Psoas muscle (tissue), 7 donors: ENCODE measurements at regions not wholly inside any gene's neighbourhood (a gene's known extent, or its start where the extent isn't known, plus 50 kb on each side); places are given as distances from the start of the nearest gene placed in this dataset.

Source experiments
- ATAC-seq, 4 donors: fragments of 200-7000 bp; cut with Tn5 transposase; one replicate each; pipeline ENCODE4 v1.9.1; 2020; ENCODE audit warnings: moderate library complexity in 3 of 4, mild to moderate bottlenecking in 2 of 4
- DNase-seq, 2 donors: peaks; one replicate each; pipeline ENCODE4 v3.0.0-alpha.2; 2020
- H3K27ac ChIP-seq: fragments of 200-600 bp; one replicate; pipeline ENCODE4 v1.8.0; 2022
- H3K27me3 ChIP-seq, 3 donors: fragments of 200-600 bp in 1 of 3; one replicate each; pipeline versions ENCODE4 v1.6.1 to v1.8.0; 2013 to 2022; ENCODE audit warnings: low read length in 2 of 3, mild to moderate bottlenecking in 2 of 3, moderate library complexity in 1 of 3; ENCODE audit not compliant: insufficient read depth in 3 of 3
- H3K36me3 ChIP-seq, 2 donors: fragments of 200-600 bp in 1 of 2; one replicate each; pipeline versions ENCODE4 v1.6.1 to v1.8.0; 2013 to 2022; ENCODE audit warnings: low read depth in 1 of 2, mild to moderate bottlenecking in 1 of 2, moderate library complexity in 1 of 2; ENCODE audit not compliant: insufficient read depth in 1 of 2
- H3K4me1 ChIP-seq: fragments of 200-600 bp; one replicate; pipeline ENCODE4 v1.8.0; 2022
- H3K4me3 ChIP-seq: fragments of 200-600 bp; one replicate; pipeline ENCODE4 v1.8.0; 2022; ENCODE audit warnings: mild to moderate bottlenecking
- H3K9me3 ChIP-seq: fragments of 200-600 bp; one replicate; pipeline ENCODE4 v1.8.0; 2022
- WGBS, 3 donors: extraction: QIAGEN DNeasy Blood & Tissue Kit; methylation state at CpG; one replicate each; pipeline versions ENCODE4 v1.1.6 to v1.1.7; 2013; 5-methylcytosine and 5-hydroxymethylcytosine counted together
- intact Hi-C, 2 donors: fragments of 100-400 bp; cut with DNase I; formaldehyde crosslinking; loops; one replicate each; pipeline versions ENCODE4 v1.11.0 to v1.14.2; 2022
- TF ChIP-seq, protein P1 (sequence below): fragments of 200-600 bp; IDR thresholded peaks from one replicate; pipeline ENCODE4 v1.8.0; 2022; ENCODE audit warnings: antibody characterized with exemption
- donor health status: healthy with polysubstance abuse.
- donor health status: DM: no; HTN: no; CAD: no; lungs with moderate emphysema.
- donor health status: Bipolar disorder and iron deficiency.
- donor health status: healthy.
- donor health status: DM: yes; HTN: yes; CAD: no.
- donor health status: DM: no; HTN: no; CAD: no.
- donor health status: DM: yes; HTN: yes; CAD: no.

DNA sequence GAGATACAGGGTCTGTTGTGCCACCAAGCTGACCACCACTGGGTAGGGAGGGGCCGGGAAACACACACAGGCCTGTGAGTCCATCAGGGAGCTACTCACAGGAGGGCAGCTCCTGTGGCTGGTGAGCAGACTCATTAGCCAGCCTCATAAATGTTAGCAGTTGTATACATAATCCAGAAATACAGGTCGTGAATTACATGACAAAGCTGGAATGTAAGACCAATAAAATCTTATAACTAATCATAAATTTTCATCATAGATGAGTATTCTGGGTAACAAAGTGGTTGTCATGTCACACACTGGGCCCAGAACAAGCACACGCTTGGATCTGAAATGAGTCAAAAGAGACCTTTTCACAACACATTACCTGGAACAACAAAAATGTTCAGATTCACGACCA, 642.6 kb upstream of the AUTS2 start:
- ATAC-seq (no peak), DNase-seq (no peak)
- no peak overlapping the region for H3K4me3 ChIP-seq
- no peaks in the 10 kb centered on the region for H3K4me1 ChIP-seq
- H3K9me3 ChIP-seq = no peaks in the 10 kb centered on the region
- TF ChIP-seq, protein P1, sequence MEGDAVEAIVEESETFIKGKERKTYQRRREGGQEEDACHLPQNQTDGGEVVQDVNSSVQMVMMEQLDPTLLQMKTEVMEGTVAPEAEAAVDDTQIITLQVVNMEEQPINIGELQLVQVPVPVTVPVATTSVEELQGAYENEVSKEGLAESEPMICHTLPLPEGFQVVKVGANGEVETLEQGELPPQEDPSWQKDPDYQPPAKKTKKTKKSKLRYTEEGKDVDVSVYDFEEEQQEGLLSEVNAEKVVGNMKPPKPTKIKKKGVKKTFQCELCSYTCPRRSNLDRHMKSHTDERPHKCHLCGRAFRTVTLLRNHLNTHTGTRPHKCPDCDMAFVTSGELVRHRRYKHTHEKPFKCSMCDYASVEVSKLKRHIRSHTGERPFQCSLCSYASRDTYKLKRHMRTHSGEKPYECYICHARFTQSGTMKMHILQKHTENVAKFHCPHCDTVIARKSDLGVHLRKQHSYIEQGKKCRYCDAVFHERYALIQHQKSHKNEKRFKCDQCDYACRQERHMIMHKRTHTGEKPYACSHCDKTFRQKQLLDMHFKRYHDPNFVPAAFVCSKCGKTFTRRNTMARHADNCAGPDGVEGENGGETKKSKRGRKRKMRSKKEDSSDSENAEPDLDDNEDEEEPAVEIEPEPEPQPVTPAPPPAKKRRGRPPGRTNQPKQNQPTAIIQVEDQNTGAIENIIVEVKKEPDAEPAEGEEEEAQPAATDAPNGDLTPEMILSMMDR = no peak
- H3K27me3 ChIP-seq = peaks cover 0 to 3% (median 0%) of the 10 kb centered on the region in 3 donors
- no peaks in the 10 kb centered on the region for H3K36me3 ChIP-seq
- 71 to 75% (median 74%) methylated on average over 4 of the region's 4 CpGs for WGBS, 3 donors
- H3K27ac ChIP-seq = no peak overlapping the region
- intact Hi-C loops = no loop called here

DNA sequence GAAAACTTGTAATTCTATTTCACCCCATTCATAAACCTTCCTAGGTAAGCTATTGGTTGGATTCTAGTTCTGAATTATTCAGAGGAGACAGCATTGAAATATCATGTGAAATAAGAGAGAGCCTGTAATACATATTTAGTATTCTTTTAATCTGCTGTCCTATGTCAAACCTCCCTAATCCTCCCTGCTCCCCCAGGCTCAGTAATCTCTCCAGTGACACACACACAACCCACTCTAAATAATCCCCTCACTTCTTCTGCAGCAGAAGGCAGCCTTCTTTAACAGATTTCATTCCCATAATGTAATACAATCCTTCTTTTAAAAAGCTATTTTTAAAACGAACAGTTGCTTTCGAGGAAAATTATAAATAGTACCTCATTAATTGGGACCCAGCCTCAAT, 639.7 kb upstream of the AUTS2 start:
- Histone ChIP-seq H3K27ac (no peak overlapping the region), H3K4me3 (no peak overlapping the region), H3K9me3 (no peaks in the 10 kb centered on the region), H3K27me3 (peaks cover 0 to 3% (median 0%) of the 10 kb centered on the region in 3 donors), H3K4me1 (no peaks in the 10 kb centered on the region), H3K36me3 (no peaks in the 10 kb centered on the region)
- intact Hi-C loops = no loop called here
- DNase-seq (no peak), ATAC-seq (no peak)
- TF ChIP-seq, protein P1 = no peak
- 19 to 36% (median 19%) methylated on average over 2 of the region's 2 CpGs for WGBS, 3 donors

GRCh38 chr7:68963552-68963951, 634.7 kb upstream of the AUTS2 start:
- DNase-seq (no peak), ATAC-seq (peak in 1 of 4 donors; percentile 56)
- Histone ChIP-seq H3K27ac (no peak overlapping the region), H3K4me1 (no peaks in the 10 kb centered on the region), H3K9me3 (no peaks in the 10 kb centered on the region), H3K4me3 (no peak overlapping the region), H3K27me3 (no peaks in the 10 kb centered on the region), H3K36me3 (no peaks in the 10 kb centered on the region)
- TF ChIP-seq, protein P1 = no peak
- WGBS, 3 donors = 25 to 34% (median 29%) methylated on average over 4 of the region's 4 CpGs
- intact Hi-C loops = no loop called here

- Histone ChIP-seq H3K4me3 (no peak overlapping the region), H3K27me3 (no peaks in the 10 kb centered on the region), H3K9me3 (no peaks in the 10 kb centered on the region), H3K4me1 (no peaks in the 10 kb centered on the region), H3K27ac (no peak overlapping the region), H3K36me3 (no peaks in the 10 kb centered on the region)
- intact Hi-C loops = no loop called here
- peak in 1 of 4 donors; percentile 29 for ATAC-seq
- TF ChIP-seq, protein P1 = no peak
- DNase-seq = no peak
These were observed 634.2 kb upstream of the AUTS2 start for GRCh38 chr7:68964060-68964459.

DNA sequence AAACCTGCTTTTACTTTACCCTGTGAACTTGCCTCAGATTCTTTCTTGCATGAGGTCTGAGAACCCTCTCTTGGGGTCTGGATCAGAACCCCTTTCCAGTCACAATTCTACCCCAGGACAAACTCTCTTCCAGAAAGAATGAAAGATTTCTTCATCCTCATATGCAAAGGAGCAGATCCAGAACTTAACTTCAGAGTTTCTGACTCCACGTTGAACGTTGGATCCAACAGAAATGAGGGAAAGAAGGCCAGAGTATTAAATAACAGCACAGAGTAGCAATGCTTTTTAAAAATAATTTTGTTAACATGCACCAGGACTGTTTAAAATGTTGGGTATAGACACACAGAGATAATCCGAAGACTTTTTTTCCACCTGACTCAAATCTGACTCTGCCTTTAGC, 632.9 kb upstream of the AUTS2 start:
- H3K27me3 ChIP-seq = no peaks in the 10 kb centered on the region
- TF ChIP-seq, protein P1 = no peak
- no peaks in the 10 kb centered on the region for H3K4me1 ChIP-seq
- WGBS, 3 donors = 36 to 53% (median 40%) methylated on average over 3 of the region's 3 CpGs
- no peaks in the 10 kb centered on the region for H3K36me3 ChIP-seq
- H3K4me3 ChIP-seq = no peak overlapping the region
- no peak overlapping the region for H3K27ac ChIP-seq
- DNase-seq (no peak), ATAC-seq (no peak)
- no peaks in the 10 kb centered on the region for H3K9me3 ChIP-seq
- intact Hi-C loops = no loop called here
